Nephron progenitor cell (in vitro differentiated cells): ENCODE measurements at regions not wholly inside any gene's neighbourhood (a gene's known extent, or its start where the extent isn't known, plus 50 kb on each side); places are given as distances from the start of the nearest gene placed in this dataset.

ENCODE experiments used
- DNase-seq: peaks from one replicate; pipeline ENCODE4 v3.0.0; 2021
- H3K27ac Mint-ChIP-seq: 2 replicates; pipeline ENCODE4 v1.8.0; 2021; ENCODE audit warnings: mild to moderate bottlenecking, moderate library complexity, mixed read lengths
- H3K27me3 Mint-ChIP-seq: 2 replicates; pipeline ENCODE4 v1.8.0; 2021; ENCODE audit warnings: mild to moderate bottlenecking, low read depth, mixed read lengths; ENCODE audit not compliant: poor library complexity
- H3K36me3 Mint-ChIP-seq: 2 replicates; pipeline ENCODE4 v1.8.0; 2021; ENCODE audit warnings: low read depth, mixed read lengths
- H3K4me1 Mint-ChIP-seq: 2 replicates; pipeline ENCODE4 v1.8.0; 2021; ENCODE audit warnings: mixed read lengths
- H3K4me3 Mint-ChIP-seq: 2 replicates; pipeline ENCODE4 v1.8.0; 2021; ENCODE audit warnings: mild to moderate bottlenecking, moderate library complexity, mixed read lengths
- H3K9me3 Mint-ChIP-seq: 2 replicates; pipeline ENCODE4 v1.8.0; 2021; ENCODE audit warnings: mild to moderate bottlenecking, moderate library complexity, mixed read lengths
- CTCF ChIP-seq: fragments of 200-600 bp; sonication (generic); IDR thresholded peaks from 2 replicates; pipeline ENCODE4 v1.5.0; 2021; ENCODE audit warnings: antibody characterized with exemption

GRCh38 chr4:24248674-24249630, 335.4 kb downstream of the DHX15 start:
- Mint-ChIP-seq H3K27me3 (peaks cover 6% of the 10 kb centered on the region), H3K4me3 (no peak overlapping the region), H3K27ac (peak overlapping the region; percentile 81), H3K9me3 (no peaks in the 10 kb centered on the region), H3K36me3 (no peaks in the 10 kb centered on the region), H3K4me1 (peaks cover 44% of the 10 kb centered on the region)
- TF ChIP-seq CTCF: no peak
- no peak for DNase-seq

GRCh38 chr4:24245491-24245820, 338.9 kb downstream of the DHX15 start:
- peaks cover 51% of the 10 kb centered on the region for H3K4me1 Mint-ChIP-seq
- H3K27ac Mint-ChIP-seq: no peak overlapping the region
- H3K9me3 Mint-ChIP-seq: no peaks in the 10 kb centered on the region
- no peak for DNase-seq
- H3K4me3 Mint-ChIP-seq: no peak overlapping the region
- H3K27me3 Mint-ChIP-seq: peaks cover 6% of the 10 kb centered on the region
- TF ChIP-seq CTCF: no peak
- no peaks in the 10 kb centered on the region for H3K36me3 Mint-ChIP-seq

DNA sequence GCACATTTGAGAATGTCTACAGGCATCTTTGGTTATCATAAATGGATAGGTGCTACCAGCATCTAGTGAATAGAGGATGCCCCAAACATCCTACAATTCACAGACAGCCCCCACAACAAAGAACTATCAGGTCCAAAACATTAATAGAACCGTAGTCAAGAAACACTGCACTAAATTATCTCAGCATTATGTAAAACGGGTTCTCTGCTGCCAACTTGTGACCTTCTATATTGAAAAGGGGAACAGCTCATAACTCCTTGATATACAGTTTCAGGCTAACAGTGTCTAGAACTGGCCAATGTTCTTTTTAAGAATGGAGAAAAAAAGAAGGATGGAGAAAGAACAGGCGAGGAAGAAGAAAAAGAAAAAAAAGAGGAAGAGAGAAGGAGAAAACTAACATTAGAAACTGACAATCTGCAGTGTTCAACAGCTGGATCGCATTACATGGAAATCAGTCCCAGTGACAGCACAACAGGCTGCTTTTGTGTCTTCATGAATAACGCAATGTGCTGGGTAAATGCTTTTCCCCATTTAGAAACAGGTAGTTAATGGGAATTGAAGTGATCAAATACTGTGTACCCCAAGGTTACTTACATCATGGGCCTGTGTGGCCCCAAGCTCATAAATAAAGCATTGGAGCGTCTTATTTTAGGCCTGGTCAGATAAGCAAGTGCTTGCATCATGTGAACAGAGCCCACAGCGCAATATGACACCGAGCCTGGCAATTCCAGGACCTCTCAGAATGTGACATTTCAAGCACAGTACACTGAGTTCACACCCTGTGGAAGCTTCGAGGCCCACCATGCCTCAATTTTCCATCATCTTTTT, 339.5 kb downstream of the DHX15 start:
- peak; percentile 37 for DNase-seq
- Mint-ChIP-seq H3K4me1 (peaks cover 47% of the 10 kb centered on the region), H3K9me3 (no peaks in the 10 kb centered on the region), H3K4me3 (no peak overlapping the region), H3K27me3 (peaks cover 4% of the 10 kb centered on the region), H3K27ac (peak overlapping the region; percentile 32), H3K36me3 (no peaks in the 10 kb centered on the region)
- TF ChIP-seq CTCF: no peak

GRCh38 chr4:24243641-24244040, 340.7 kb downstream of the DHX15 start:
- Mint-ChIP-seq H3K9me3 (no peaks in the 10 kb centered on the region), H3K4me3 (no peak overlapping the region), H3K36me3 (no peaks in the 10 kb centered on the region), H3K4me1 (peaks cover 35% of the 10 kb centered on the region), H3K27ac (no peak overlapping the region), H3K27me3 (peaks cover 4% of the 10 kb centered on the region)
- DNase-seq: no peak
- TF ChIP-seq CTCF: no peak

GRCh38 chr4:24241511-24241910, 342.8 kb downstream of the DHX15 start:
- Mint-ChIP-seq H3K27me3 (peaks cover 12% of the 10 kb centered on the region), H3K9me3 (no peaks in the 10 kb centered on the region), H3K36me3 (no peaks in the 10 kb centered on the region), H3K4me1 (peaks cover 31% of the 10 kb centered on the region), H3K27ac (no peak overlapping the region), H3K4me3 (no peak overlapping the region)
- no peak for TF ChIP-seq CTCF
- DNase-seq: no peak
